GM10248 (cell line): ENCODE measurements at regions not wholly inside any gene's neighbourhood (a gene's known extent, or its start where the extent isn't known, plus 50 kb on each side); places are given as distances from the start of the nearest gene placed in this dataset.

ENCODE experiments used
- CTCF ChIA-PET: fragments of 300-600 bp; sonication (Branson Sonifier 250); formaldehyde crosslinking; extraction: SDS; loops from one replicate; lab custom pipeline; 2021; ENCODE audit warnings: antibody characterized with exemption; lab: Yijun Ruan, JAX
- POLR2A ChIA-PET: fragments of 350-650 bp; sonication (Branson Sonifier 250); formaldehyde crosslinking; extraction: SDS; loops from one replicate; lab custom pipeline; 2020; ENCODE audit warnings: antibody characterized with exemption; lab: Yijun Ruan, JAX
- DNase-seq: peaks from one replicate; pipeline ENCODE4 v3.0.0; 2012; ENCODE audit errors: extremely low spot score
- TF ChIP-seq, protein P1 (sequence below): IDR thresholded peaks from 2 replicates; pipeline ENCODE4 v1.5.1; 2012; ENCODE audit warnings: mild to moderate bottlenecking, low read depth; ENCODE audit errors: extremely low read depth, missing control alignments, control extremely low read depth

- no peak for DNase-seq
These were observed 208.5 kb upstream of the PDE10A start for GRCh38 chr6:165871571-165871970.

GRCh38 chr6:165869526-165869925, 206.5 kb upstream of the PDE10A start:
- POLR2A ChIA-PET = no interaction called here
- CTCF ChIA-PET = no interaction called here
- TF ChIP-seq, protein P1, sequence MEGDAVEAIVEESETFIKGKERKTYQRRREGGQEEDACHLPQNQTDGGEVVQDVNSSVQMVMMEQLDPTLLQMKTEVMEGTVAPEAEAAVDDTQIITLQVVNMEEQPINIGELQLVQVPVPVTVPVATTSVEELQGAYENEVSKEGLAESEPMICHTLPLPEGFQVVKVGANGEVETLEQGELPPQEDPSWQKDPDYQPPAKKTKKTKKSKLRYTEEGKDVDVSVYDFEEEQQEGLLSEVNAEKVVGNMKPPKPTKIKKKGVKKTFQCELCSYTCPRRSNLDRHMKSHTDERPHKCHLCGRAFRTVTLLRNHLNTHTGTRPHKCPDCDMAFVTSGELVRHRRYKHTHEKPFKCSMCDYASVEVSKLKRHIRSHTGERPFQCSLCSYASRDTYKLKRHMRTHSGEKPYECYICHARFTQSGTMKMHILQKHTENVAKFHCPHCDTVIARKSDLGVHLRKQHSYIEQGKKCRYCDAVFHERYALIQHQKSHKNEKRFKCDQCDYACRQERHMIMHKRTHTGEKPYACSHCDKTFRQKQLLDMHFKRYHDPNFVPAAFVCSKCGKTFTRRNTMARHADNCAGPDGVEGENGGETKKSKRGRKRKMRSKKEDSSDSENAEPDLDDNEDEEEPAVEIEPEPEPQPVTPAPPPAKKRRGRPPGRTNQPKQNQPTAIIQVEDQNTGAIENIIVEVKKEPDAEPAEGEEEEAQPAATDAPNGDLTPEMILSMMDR = no peak
- DNase-seq = no peak

More at GRCh38 chr6:165871571-165871970, 208.5 kb upstream of the PDE10A start:
- TF ChIP-seq, protein P1 = no peak
- ChIA-PET POLR2A (no interaction called here), CTCF (no interaction called here)

DNA sequence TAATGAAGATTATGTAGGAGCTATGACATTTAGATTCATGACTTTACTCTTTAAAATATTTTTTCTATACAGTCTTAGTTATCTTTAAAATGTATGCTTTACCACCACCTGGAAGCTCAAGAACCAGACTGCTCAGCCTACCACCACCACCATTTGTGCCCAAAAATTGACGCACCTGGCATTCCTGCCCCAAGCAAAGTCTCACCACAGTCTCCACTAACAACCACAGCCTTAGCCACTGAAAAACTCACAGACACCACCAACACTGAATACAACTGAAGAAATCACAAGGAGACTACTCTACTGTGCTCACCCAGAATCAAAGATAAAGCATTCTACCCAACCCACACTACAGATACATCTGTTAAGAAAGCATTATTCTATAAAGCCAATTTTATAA, 201.9 kb upstream of the PDE10A start:
- DNase-seq = no peak
- ChIA-PET CTCF (no interaction called here), POLR2A (no interaction called here)
- TF ChIP-seq, protein P1 = no peak

- POLR2A ChIA-PET = no interaction called here
- CTCF ChIA-PET = no interaction called here
- TF ChIP-seq, protein P1 = no peak
- DNase-seq = no peak
These were observed 201.2 kb upstream of the PDE10A start for GRCh38 chr6:165864218-165864617.

DNA sequence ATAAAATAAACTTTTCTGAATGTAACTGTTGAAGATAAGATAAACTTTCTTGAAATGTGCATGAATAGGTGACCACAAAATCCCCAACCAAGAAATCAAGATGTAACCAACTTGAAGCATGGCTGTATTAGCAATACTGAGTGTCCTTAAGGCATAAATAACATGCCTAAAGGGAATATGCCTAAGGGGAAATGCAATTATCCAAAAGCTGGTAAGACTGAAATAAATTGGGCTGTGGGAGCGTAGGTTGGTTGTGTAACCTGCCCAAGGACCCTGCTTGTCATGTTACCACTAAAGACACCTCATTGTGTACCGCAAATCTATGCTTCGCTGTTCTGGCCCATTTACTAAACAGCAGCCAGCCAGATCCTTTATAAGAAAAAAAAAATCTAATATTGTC, 200.8 kb upstream of the PDE10A start:
- ChIA-PET POLR2A (no interaction called here), CTCF (no interaction called here)
- TF ChIP-seq, protein P1 = no peak
- no peak for DNase-seq

DNA sequence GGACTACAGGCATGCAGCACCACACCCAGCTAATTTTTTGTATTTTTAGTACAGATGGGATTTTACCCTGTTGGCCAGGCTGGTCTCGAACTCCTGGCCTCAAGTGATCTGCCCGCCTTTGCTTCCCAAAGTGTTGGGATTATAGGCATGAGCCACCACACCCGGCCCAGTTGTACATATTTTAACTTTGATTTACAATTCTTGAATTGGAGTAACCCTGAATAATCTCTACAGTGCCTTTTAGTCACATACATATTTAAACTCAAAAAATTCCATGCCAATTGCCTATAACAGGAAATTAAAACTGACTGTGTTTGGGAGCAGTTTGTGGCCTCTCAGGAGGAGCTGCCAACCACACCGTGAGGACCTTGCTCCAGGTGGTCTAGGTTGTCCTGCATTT, 199.8 kb upstream of the PDE10A start:
- DNase-seq = no peak
- CTCF ChIA-PET = interaction anchor here (0.9 kb wide), 1 partner anchor 11 kb away, joined by 3 read pairs; no protein-coding TSS in a partner anchor
- TF ChIP-seq, protein P1 = no peak
- POLR2A ChIA-PET = no interaction called here
